Muscle layer of colon (tissue), 2 donors: ENCODE measurements at regions not wholly inside any gene's neighbourhood (a gene's known extent, or its start where the extent isn't known, plus 50 kb on each side); places are given as distances from the start of the nearest gene placed in this dataset.
"Not testable (repeated sequence)": the region's sequence is repeated elsewhere in the genome, so short reads cannot be mapped to it uniquely, and the experiment has no call there.

Experiments
- H3K27ac ChIP-seq: one replicate; pipeline ENCODE4 v1.7.0; 2013; ENCODE audit warnings: low read depth, mild to moderate bottlenecking, low read length, moderate library complexity
- H3K27me3 ChIP-seq, 2 donors: one replicate each; pipeline ENCODE4 v1.7.0; 2013; ENCODE audit warnings: low read length in 2 of 2, mild to moderate bottlenecking in 2 of 2; ENCODE audit not compliant: insufficient read depth in 2 of 2, control insufficient read depth in 1 of 2
- H3K36me3 ChIP-seq: one replicate; pipeline ENCODE4 v1.7.0; 2013; ENCODE audit warnings: mild to moderate bottlenecking, low read length; ENCODE audit not compliant: insufficient read depth
- H3K4me1 ChIP-seq: one replicate; pipeline ENCODE4 v1.7.0; 2013; ENCODE audit warnings: mild to moderate bottlenecking, low read length; ENCODE audit not compliant: insufficient read depth
- H3K4me3 ChIP-seq, 2 donors: one replicate each; pipeline ENCODE4 v1.7.0; 2013; ENCODE audit warnings: low read length in 2 of 2, low read depth in 1 of 2, mild to moderate bottlenecking in 1 of 2, moderate library complexity in 1 of 2
- H3K9ac ChIP-seq: one replicate; pipeline ENCODE4 v1.7.0; 2013; ENCODE audit warnings: low read length
- H3K9me3 ChIP-seq: one replicate; pipeline ENCODE4 v1.7.0; 2013; ENCODE audit warnings: mild to moderate bottlenecking, low read length
- donor health status: abdominal sarcoma.
- donor health status: Adenocarcinoma of cecum.

DNA sequence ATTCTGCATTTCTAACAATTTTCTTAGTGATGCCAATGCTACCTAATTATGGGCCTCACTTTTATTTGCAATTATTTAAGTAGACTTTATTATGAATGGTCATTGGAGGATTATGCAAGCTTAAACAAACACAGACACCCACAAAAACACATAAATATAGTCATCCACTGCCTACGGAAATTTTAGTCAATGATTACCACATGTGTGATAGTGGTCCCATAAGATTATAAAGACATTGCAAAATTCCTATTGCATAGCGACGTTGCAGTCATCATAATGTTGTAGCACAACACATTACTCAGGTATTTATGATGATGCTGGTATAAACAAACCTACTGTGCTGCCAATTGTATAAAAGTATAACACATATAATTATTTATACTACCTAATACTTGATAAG, 247.8 kb upstream of the ALCAM start:
- H3K27ac ChIP-seq = no peak overlapping the region
- H3K4me3 ChIP-seq = no peak overlapping the region
- H3K27me3 ChIP-seq = no peaks in the 10 kb centered on the region
- no peaks in the 10 kb centered on the region for H3K4me1 ChIP-seq
- no peaks in the 10 kb centered on the region for H3K9me3 ChIP-seq
- H3K36me3 ChIP-seq = no peaks in the 10 kb centered on the region
- H3K9ac ChIP-seq = no peak overlapping the region

DNA sequence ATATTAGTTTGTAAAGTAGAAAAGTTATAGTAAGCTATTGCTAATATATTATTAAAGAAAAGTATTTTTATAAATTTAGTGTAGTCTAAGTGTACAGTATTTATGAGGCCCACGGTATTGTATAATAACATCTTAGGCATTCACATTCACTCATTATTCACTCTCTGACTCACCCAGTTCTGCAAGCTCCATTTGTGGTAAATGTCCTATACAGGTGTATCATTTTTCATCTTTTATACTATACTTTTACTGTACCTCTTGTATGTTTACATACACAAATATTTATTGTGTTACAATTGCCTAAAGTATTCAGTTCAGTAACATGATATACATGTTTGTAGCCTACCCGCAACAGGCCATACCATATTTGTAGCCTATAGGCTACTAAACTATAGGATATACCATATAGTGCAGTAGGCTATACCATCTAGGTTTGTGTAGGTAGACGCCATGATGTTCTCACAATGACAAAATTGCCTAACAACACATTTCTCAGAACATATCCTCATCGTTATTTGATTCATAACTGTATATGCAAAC, 246.8 kb upstream of the ALCAM start:
- no peaks in the 10 kb centered on the region for H3K9me3 ChIP-seq
- no peak overlapping the region for H3K27ac ChIP-seq
- H3K27me3 ChIP-seq = no peaks in the 10 kb centered on the region

DNA sequence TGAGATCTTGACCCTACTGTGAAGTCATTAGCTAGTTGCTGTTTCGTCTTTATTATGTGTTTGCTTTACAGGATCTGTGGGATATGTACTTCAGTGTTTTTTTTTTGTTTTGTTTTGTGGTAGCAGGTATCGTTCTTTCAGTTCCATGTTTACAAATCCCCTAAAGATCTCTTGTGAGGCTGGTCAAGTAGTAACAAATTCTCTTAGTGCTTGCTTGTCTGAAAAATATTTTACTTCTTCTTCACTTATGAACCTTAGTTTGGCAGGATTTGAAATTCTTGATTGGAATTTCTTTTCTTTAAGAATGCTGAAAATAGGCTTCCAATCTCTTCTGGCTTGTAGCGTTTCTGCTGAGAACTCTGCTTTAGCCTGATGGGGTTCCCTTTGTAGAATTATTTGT, 235.8 kb upstream of the ALCAM start:
- Histone ChIP-seq H3K4me1 (no peaks in the 10 kb centered on the region), H3K9me3 (peaks cover 5% of the 10 kb centered on the region), H3K36me3 (no peaks in the 10 kb centered on the region), H3K27me3 (no peaks in the 10 kb centered on the region), H3K27ac (no peak overlapping the region), H3K9ac (no peak overlapping the region), H3K4me3 (no peak overlapping the region)

More for the DNA sequence above, 246.8 kb upstream of the ALCAM start:
- Histone ChIP-seq H3K9ac (no peak overlapping the region), H3K4me1 (no peaks in the 10 kb centered on the region), H3K4me3 (no peak overlapping the region), H3K36me3 (no peaks in the 10 kb centered on the region)

DNA sequence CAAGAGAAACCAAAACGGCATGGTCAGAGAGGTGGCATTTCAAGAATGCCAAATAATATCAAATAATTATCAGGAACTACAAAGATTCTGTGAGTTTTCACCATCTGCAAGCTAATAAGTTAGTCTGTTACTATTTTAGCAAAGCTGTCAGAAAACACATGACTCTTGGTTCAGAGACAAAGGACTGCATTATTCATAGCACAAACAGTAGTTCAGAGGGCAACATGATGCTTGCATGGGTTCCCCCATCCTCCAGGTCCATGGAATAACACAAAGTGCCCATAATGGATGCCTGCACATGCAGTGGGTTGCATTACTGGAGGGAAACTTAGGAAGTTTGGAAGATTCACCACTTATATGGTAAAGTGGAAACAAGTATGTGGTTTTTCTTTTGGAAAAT, 228.8 kb upstream of the ALCAM start:
- no peaks in the 10 kb centered on the region for H3K4me1 ChIP-seq
- no peak overlapping the region for H3K9ac ChIP-seq
- H3K27ac ChIP-seq = no peak overlapping the region
- no peaks in the 10 kb centered on the region for H3K36me3 ChIP-seq
- peaks cover 4% of the 10 kb centered on the region for H3K9me3 ChIP-seq
- H3K4me3 ChIP-seq = no peak overlapping the region
- H3K27me3 ChIP-seq = no peaks in the 10 kb centered on the region

DNA sequence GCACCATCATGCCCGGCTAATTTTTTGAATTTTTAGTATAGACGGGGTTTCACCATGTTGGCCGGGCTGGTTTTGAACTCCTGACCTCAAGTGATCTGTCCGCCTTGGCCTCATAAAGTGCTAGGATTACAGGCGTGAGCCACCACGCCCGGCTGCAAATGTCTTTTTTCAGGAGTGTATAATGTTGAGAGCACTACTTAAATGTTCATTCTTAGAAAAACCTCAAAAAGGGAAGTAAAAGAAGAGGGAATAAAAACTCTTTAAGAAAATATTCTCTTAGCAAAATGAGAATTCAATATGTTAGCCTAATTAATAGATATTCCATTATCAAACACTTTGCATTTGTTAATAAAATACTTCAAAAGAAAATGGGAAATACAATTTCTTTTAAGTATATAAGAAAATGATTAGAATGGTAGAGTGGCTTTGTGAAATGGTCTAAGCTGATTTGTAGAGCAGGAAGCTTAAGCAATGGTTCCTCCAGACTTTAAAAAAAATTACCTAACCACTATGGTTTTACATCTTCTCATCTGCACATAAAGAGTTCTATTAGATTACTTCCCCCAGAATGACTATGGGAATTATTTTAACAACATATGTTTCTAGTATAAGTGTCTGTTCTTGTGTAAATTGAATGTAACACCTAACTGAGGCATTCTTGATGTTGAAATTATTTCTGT, 226.7 kb upstream of the ALCAM start:
- Histone ChIP-seq H3K4me1 (no peaks in the 10 kb centered on the region), H3K27me3 (no peaks in the 10 kb centered on the region), H3K27ac (no peak overlapping the region), H3K36me3 (no peaks in the 10 kb centered on the region), H3K4me3 (no peak overlapping the region), H3K9me3 (peaks cover 4% of the 10 kb centered on the region), H3K9ac (no peak overlapping the region)

DNA sequence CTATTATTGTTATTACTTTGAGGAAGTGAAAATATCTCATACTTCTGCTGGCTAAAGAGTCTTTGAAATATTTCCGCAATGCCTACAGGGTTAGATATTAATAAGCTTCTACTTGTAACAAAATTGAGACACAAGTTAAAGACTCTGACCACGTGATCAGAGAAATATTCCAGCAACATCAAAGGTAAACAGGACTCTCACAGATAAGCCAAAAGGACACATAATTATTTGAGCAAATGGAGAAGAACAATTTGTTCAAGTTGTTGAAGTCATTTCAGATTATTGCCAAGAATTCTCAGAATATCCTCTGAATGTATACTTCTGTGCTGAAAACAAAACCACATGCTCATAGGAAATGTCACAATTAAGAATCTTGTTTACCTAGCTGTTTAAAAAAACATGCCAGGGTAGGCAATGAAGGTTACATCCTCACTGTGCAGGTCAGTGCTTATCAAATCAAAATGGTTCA, 225.8 kb upstream of the ALCAM start:
- no peaks in the 10 kb centered on the region for H3K4me1 ChIP-seq
- no peak overlapping the region for H3K4me3 ChIP-seq
- no peak overlapping the region for H3K27ac ChIP-seq

DNA sequence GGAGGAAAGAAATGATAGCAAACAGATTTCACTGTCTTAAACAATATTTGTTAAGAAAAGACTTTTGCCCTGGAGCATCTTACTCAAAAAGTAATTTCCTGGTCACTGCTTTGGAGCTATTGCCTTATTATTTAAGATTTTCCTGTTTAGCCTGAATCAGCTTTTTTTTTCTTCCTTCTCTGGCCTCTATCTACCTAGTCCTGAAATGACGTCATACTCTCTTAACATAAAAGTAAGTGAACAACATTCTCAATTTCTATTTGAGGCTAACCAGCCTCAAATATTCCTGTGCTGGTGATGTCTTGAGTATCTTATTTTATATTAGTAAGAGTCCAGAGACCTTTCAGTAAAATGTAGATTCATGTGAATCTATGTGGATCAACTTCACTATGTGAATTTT, 221.9 kb upstream of the ALCAM start:
- Histone ChIP-seq H3K4me1 (no peaks in the 10 kb centered on the region), H3K36me3 (no peaks in the 10 kb centered on the region), H3K27me3 (no peaks in the 10 kb centered on the region), H3K9ac (no peak overlapping the region), H3K27ac (no peak overlapping the region), H3K9me3 (no peaks in the 10 kb centered on the region), H3K4me3 (no peak overlapping the region)

More for the DNA sequence above, 225.8 kb upstream of the ALCAM start:
- Histone ChIP-seq H3K27me3 (no peaks in the 10 kb centered on the region), H3K9ac (no peak overlapping the region), H3K9me3 (peaks cover 4% of the 10 kb centered on the region), H3K36me3 (no peaks in the 10 kb centered on the region)

DNA sequence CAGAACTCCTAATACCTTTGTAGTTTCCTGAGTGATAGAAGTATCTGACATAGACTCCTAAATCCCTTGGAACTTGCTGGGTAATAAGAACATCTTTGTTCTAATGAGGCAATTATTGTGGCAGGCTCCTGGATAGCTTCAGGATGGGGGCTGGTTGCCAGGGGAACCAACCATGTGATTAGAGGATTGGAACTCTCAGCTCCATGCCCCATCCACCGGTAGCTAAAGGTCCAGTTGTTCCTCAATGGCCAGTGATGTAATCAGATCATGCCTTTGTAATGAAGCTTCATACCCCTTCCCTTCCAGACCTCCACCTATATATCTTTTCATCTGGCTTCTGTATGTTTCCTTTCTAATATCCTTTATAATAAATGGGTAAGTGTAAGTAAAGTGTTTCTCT, 221.2 kb upstream of the ALCAM start:
- Histone ChIP-seq H3K9me3 (no peaks in the 10 kb centered on the region), H3K36me3 (no peaks in the 10 kb centered on the region), H3K4me1 (no peaks in the 10 kb centered on the region), H3K9ac (no peak overlapping the region), H3K4me3 (no peak overlapping the region), H3K27me3 (no peaks in the 10 kb centered on the region), H3K27ac (no peak overlapping the region)

DNA sequence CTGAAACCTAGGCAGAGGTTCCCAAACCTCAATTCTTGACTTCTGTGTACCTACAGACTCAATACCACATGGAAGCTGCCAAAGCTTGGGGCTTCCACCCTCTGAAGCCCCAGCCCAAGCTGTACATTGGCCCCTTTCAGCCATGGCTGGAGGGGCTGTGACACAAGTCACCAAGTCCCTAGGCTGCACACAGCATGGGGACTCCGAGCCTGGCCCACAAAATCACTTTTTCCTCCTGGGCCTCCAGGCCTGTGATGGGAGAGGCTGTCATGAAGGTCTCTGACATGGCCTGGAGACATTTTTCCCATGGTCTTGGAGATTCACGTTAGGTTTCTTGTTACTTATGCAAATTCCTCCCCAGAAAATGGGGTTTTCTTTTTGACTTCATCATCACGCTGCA, 217.5 kb upstream of the ALCAM start:
- not testable (repeated sequence) for H3K9ac ChIP-seq, H3K36me3 ChIP-seq, H3K4me3 ChIP-seq, H3K27ac ChIP-seq, H3K9me3 ChIP-seq, H3K27me3 ChIP-seq, H3K4me1 ChIP-seq

DNA sequence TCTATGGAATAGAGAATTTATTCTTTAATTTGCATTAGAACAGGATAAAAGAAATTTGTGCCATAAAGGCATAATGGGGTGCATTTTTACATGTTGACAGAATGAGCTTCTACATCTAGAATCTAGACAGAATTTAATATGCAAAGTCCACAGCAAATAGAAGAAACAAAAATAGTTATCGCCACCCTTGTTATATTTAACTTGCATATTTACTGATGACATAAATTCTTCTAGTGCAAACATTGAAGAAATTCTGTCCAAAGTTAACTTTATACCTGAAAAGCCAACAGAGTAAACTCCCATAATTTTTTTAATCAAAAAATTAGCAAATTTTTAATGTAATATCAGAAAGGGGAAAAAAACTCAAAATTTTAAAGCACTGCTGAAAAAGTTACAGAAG, 213.7 kb upstream of the ALCAM start:
- H3K4me1 ChIP-seq = no peaks in the 10 kb centered on the region
- no peaks in the 10 kb centered on the region for H3K27me3 ChIP-seq
- no peaks in the 10 kb centered on the region for H3K36me3 ChIP-seq
- no peak overlapping the region for H3K27ac ChIP-seq
- H3K9ac ChIP-seq = no peak overlapping the region
- no peak overlapping the region for H3K4me3 ChIP-seq
- H3K9me3 ChIP-seq = no peaks in the 10 kb centered on the region

DNA sequence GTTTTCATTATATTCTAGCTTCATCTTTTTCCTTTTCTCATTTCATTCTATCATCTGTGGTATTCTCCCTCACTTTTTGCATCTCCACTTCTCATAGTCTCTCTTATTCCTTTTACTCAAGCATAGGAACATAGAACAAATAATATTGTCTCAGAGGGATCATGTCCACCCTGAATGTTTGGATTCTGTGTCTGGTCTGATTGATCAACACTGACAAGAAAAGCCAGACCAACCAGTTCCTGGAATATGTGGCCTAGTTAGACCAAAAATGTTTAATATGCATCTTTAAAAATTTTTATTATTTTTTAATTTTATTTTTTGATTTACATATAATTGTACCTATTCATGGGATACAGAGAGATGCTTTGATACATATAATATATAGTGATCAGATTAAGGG, 212.0 kb upstream of the ALCAM start:
- H3K27me3 ChIP-seq = no peaks in the 10 kb centered on the region
- H3K36me3 ChIP-seq = no peaks in the 10 kb centered on the region
- no peak overlapping the region for H3K4me3 ChIP-seq
- no peak overlapping the region for H3K27ac ChIP-seq
- no peaks in the 10 kb centered on the region for H3K9me3 ChIP-seq
- H3K9ac ChIP-seq = no peak overlapping the region
- H3K4me1 ChIP-seq = no peaks in the 10 kb centered on the region

DNA sequence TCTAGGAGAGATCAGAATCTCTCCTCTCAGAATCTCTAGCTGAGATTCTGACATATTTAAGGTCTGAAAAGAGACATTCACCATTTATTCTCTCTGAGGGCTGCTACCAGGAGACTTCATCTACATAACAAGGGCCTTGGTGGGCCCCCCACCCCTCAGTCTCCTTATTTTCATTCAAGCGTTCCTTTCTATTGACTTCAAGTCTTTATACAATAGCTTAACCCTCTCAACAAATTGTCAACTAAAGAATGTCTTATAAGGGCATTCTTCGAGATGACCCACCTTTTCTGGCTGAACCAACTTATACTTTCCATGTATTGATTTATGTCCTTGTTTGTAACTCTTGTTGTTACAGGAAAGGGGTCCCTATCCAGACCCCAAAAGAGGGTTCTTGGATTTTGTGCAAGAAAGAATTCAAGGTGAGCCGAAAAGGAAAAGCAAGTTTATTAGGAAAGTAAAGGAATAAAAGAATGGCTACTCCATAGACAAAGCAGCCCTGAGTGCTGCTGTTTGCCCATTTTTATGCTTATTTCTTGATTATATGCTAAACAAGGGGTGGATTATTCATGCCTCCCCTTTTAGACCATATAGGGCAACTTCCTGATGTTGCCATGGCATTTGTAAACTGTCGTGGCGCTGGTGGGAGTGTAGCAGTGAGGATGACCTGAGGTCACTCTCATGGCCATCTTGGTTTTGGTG, 209.5 kb upstream of the ALCAM start:
- Histone ChIP-seq H3K27me3 (no peaks in the 10 kb centered on the region), H3K9ac (no peak overlapping the region), H3K9me3 (no peaks in the 10 kb centered on the region), H3K4me1 (no peaks in the 10 kb centered on the region), H3K27ac (no peak overlapping the region), H3K36me3 (no peaks in the 10 kb centered on the region), H3K4me3 (no peak overlapping the region)
